Natural killer cell (primary cell): ENCODE measurements at regions not wholly inside any gene's neighbourhood (a gene's known extent, or its start where the extent isn't known, plus 50 kb on each side); places are given as distances from the start of the nearest gene placed in this dataset.
"Not testable (repeated sequence)": the region's sequence is repeated elsewhere in the genome, so short reads cannot be mapped to it uniquely, and the experiment has no call there.

ENCODE experiments used
- ATAC-seq, 3 donors: fragments of 150-1000 bp in 2 of 3; fragments of 200-7000 bp in 1 of 3; cut with Tn5 transposase; 1 replicate in 1 of 3; 2 replicates in 2 of 3; pipeline ENCODE4 v1.10.0; 2021; ENCODE audit warnings: mild to moderate bottlenecking in 2 of 3, moderate library complexity in 2 of 3
- DNase-seq, 2 donors: peaks; one replicate each; pipeline versions ENCODE4 v3.0.0 to v3.0.0-alpha.2; 2013 to 2021; ENCODE audit warnings: mixed read lengths in 1 of 2
- H3K27ac ChIP-seq: one replicate; pipeline ENCODE4 v1.5.1; 2013; ENCODE audit warnings: mild to moderate bottlenecking, low read length
- H3K27me3 ChIP-seq: one replicate; pipeline ENCODE4 v1.6.1; 2013; ENCODE audit warnings: low read length; ENCODE audit not compliant: control insufficient read depth, insufficient read depth
- H3K36me3 ChIP-seq: one replicate; pipeline ENCODE4 v1.6.1; 2013; ENCODE audit warnings: low read length; ENCODE audit not compliant: control insufficient read depth, insufficient read depth
- H3K4me1 ChIP-seq: one replicate; pipeline ENCODE4 v1.6.1; 2013; ENCODE audit warnings: low read length; ENCODE audit not compliant: control insufficient read depth, insufficient read depth
- H3K4me3 ChIP-seq: one replicate; pipeline ENCODE4 v1.5.1; 2013; ENCODE audit warnings: low read length
- H3K9me3 ChIP-seq: one replicate; pipeline ENCODE4 v1.6.1; 2013; ENCODE audit warnings: low read length; ENCODE audit not compliant: control insufficient read depth, insufficient read depth
- H3K27ac Mint-ChIP-seq, 2 donors: one replicate each; pipeline ENCODE4 v1.8.0; 2022; ENCODE audit warnings: mild to moderate bottlenecking in 2 of 2, mixed read lengths in 2 of 2, moderate library complexity in 1 of 2
- H3K27me3 Mint-ChIP-seq, 2 donors: one replicate each; pipeline ENCODE4 v1.8.0; 2022; ENCODE audit warnings: low read depth in 2 of 2, mixed read lengths in 2 of 2
- H3K36me3 Mint-ChIP-seq: one replicate; pipeline ENCODE4 v1.8.0; 2022; ENCODE audit warnings: mixed read lengths
- H3K4me1 Mint-ChIP-seq, 2 donors: one replicate each; pipeline ENCODE4 v1.8.0; 2022; ENCODE audit warnings: mixed read lengths in 2 of 2
- H3K4me3 Mint-ChIP-seq: one replicate; pipeline ENCODE4 v1.8.0; 2022; ENCODE audit warnings: mild to moderate bottlenecking, moderate library complexity, mixed read lengths
- H3K9me3 Mint-ChIP-seq, 2 donors: one replicate each; pipeline ENCODE4 v1.8.0; 2022; ENCODE audit warnings: mixed read lengths in 2 of 2
- WGBS: methylation state at CpG from one replicate; pipeline ENCODE4 v1.1.7; 2013; ENCODE audit warnings: missing lambda C conversion rate; ENCODE audit not compliant: insufficient coverage; 5-methylcytosine and 5-hydroxymethylcytosine counted together
- intact Hi-C: fragments of 100-400 bp; cut with micrococcal nuclease; formaldehyde crosslinking; loops from one replicate; pipeline ENCODE4 v1.14.2; 2022
- TF ChIP-seq, protein P1 (sequence below): fragments of 200-600 bp; IDR thresholded peaks from one replicate; pipeline ENCODE4 v1.8.0; 2022; ENCODE audit warnings: antibody characterized with exemption

- no peaks in the 10 kb centered on the region for H3K4me1 Mint-ChIP-seq
- Histone ChIP-seq H3K27ac (no peak overlapping the region), H3K27me3 (no peaks in the 10 kb centered on the region), H3K9me3 (no peaks in the 10 kb centered on the region), H3K36me3 (no peaks in the 10 kb centered on the region), H3K4me3 (no peak overlapping the region), H3K4me1 (no peaks in the 10 kb centered on the region)
- ATAC-seq (no peak), DNase-seq (no peak)
- TF ChIP-seq, protein P1, sequence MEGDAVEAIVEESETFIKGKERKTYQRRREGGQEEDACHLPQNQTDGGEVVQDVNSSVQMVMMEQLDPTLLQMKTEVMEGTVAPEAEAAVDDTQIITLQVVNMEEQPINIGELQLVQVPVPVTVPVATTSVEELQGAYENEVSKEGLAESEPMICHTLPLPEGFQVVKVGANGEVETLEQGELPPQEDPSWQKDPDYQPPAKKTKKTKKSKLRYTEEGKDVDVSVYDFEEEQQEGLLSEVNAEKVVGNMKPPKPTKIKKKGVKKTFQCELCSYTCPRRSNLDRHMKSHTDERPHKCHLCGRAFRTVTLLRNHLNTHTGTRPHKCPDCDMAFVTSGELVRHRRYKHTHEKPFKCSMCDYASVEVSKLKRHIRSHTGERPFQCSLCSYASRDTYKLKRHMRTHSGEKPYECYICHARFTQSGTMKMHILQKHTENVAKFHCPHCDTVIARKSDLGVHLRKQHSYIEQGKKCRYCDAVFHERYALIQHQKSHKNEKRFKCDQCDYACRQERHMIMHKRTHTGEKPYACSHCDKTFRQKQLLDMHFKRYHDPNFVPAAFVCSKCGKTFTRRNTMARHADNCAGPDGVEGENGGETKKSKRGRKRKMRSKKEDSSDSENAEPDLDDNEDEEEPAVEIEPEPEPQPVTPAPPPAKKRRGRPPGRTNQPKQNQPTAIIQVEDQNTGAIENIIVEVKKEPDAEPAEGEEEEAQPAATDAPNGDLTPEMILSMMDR: no peak
- peaks cover 4 to 7% of the 10 kb centered on the region in 2 donors for H3K9me3 Mint-ChIP-seq
- H3K36me3 Mint-ChIP-seq: peaks cover 19% of the 10 kb centered on the region
- no peak overlapping the region for H3K27ac Mint-ChIP-seq
- WGBS: 84% methylated on average over 17 of the region's 17 CpGs
- H3K4me3 Mint-ChIP-seq: no peak overlapping the region
- intact Hi-C loops: no loop called here
- H3K27me3 Mint-ChIP-seq: peaks cover 12 to 22% of the 10 kb centered on the region in 2 donors
Measured at GRCh38 chr5:4027088-4027734, 431.6 kb downstream of the IRX1 start.

GRCh38 chr5:4028384-4028783 is 432.8 kb downstream of the IRX1 start:
- 59% methylated on average over 2 of the region's 2 CpGs for WGBS

DNA sequence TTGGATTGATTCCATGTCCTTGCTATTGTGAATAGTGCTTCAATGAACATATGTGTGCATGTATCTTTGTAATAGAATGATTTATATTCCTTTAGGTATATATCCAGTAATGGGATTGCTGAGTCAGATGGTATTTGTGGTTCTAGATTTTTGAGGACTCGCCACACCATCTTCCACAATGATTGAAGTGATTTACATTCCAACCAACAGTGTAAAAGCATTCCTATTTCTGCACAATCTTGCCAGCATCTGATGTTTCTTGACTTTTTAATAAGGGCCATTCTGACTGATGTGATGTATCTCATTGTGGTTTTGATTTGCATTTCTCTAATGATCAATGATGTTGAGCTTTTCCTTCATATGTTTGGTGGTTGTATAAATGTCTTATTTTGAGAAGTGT is 437.9 kb downstream of the IRX1 start:
- H3K4me1 ChIP-seq, H3K4me3 Mint-ChIP-seq, ATAC-seq, H3K4me1 Mint-ChIP-seq, H3K9me3 ChIP-seq, H3K9me3 Mint-ChIP-seq, H3K27ac ChIP-seq, DNase-seq, intact Hi-C loops, H3K36me3 ChIP-seq, H3K27ac Mint-ChIP-seq, H3K4me3 ChIP-seq, H3K27me3 ChIP-seq: not testable (repeated sequence)
- peaks cover 39% of the 10 kb centered on the region for H3K36me3 Mint-ChIP-seq
- peaks cover 36 to 55% of the 10 kb centered on the region in 2 donors for H3K27me3 Mint-ChIP-seq
- WGBS: no CpG with 5 or more reads among the region's 1 CpG

More at GRCh38 chr5:4028384-4028783, 432.8 kb downstream of the IRX1 start:
- Histone ChIP-seq H3K27me3 (no peaks in the 10 kb centered on the region), H3K27ac (no peak overlapping the region), H3K36me3 (no peaks in the 10 kb centered on the region), H3K4me1 (no peaks in the 10 kb centered on the region), H3K4me3 (no peak overlapping the region), H3K9me3 (no peaks in the 10 kb centered on the region)
- TF ChIP-seq, protein P1: no peak
- Mint-ChIP-seq H3K27me3 (peaks cover 15 to 28% of the 10 kb centered on the region in 2 donors), H3K9me3 (peaks cover 4 to 7% of the 10 kb centered on the region in 2 donors), H3K36me3 (peaks cover 19% of the 10 kb centered on the region), H3K27ac (no peak overlapping the region), H3K4me3 (no peak overlapping the region), H3K4me1 (no peaks in the 10 kb centered on the region)
- ATAC-seq (no peak), DNase-seq (no peak)
- intact Hi-C loops: no loop called here

DNA sequence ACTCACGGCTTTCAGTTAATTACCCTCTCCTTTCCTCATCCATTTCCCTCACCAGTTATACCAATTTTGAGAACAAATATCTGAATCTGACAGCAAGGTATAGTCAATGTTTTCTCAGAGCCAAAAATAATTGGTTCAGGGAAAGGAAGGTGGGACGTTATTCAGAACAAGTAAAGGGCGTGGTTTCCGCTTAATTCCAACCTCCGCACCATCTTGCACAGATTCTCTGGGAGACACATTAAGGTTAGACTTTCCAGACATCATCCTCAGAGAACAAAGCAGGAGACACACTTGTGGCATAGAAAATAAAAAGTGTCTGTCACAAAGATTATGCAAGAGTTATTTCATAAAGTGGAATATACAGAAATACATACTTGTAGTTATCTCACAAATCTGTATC is 441.2 kb downstream of the IRX1 start:
- intact Hi-C loops: no loop called here
- Histone ChIP-seq H3K27ac (no peak overlapping the region), H3K4me1 (peaks cover 8% of the 10 kb centered on the region), H3K9me3 (peaks cover 17% of the 10 kb centered on the region), H3K4me3 (no peak overlapping the region), H3K36me3 (no peaks in the 10 kb centered on the region), H3K27me3 (no peaks in the 10 kb centered on the region)
- TF ChIP-seq, protein P1: no peak
- no peak overlapping the region for H3K27ac Mint-ChIP-seq
- H3K4me3 Mint-ChIP-seq: no peak overlapping the region
- H3K4me1 Mint-ChIP-seq: peaks cover 14 to 18% of the 10 kb centered on the region in 2 donors
- ATAC-seq (no peak), DNase-seq (no peak)
- H3K9me3 Mint-ChIP-seq: peaks cover 2 to 12% of the 10 kb centered on the region in 2 donors
- WGBS: 87% methylated on average over 3 of the region's 5 CpGs
- H3K27me3 Mint-ChIP-seq: peaks cover 29 to 37% of the 10 kb centered on the region in 2 donors
- peaks cover 45% of the 10 kb centered on the region for H3K36me3 Mint-ChIP-seq
